CD1c-positive myeloid dendritic cell (primary cell): ENCODE measurements at regions not wholly inside any gene's neighbourhood (a gene's known extent, or its start where the extent isn't known, plus 50 kb on each side); places are given as distances from the start of the nearest gene placed in this dataset.
"Not testable (repeated sequence)": the region's sequence is repeated elsewhere in the genome, so short reads cannot be mapped to it uniquely, and the experiment has no call there.

Experiments used
- DNase-seq: peaks from one replicate; pipeline ENCODE4 v3.0.0-alpha.2; 2016; ENCODE audit errors: extremely low spot score

- no peak for DNase-seq
Observed at GRCh38 chr7:65251851-65252620, 121.6 kb upstream of the ZNF92 start.

- no peak for DNase-seq
Observed at GRCh38 chr7:65250697-65251395, 122.8 kb upstream of the ZNF92 start.

- no peak for DNase-seq
Observed at GRCh38 chr7:65250216-65250615, 123.4 kb upstream of the ZNF92 start.

- DNase-seq = no peak
Observed at GRCh38 chr7:65247491-65247890, 126.2 kb upstream of the ZNF92 start.

GRCh38 chr7:65239707-65240352, 133.8 kb upstream of the ZNF92 start:
- no peak for DNase-seq

GRCh38 chr7:65239324-65239706, 134.3 kb upstream of the ZNF92 start:
- DNase-seq = no peak

GRCh38 chr7:65238785-65239184, 134.9 kb upstream of the ZNF92 start:
- DNase-seq = no peak

- no peak for DNase-seq
Observed at GRCh38 chr7:65235586-65235985, 138.1 kb upstream of the ZNF92 start.

- no peak for DNase-seq
Observed at GRCh38 chr7:65233409-65234034, 140.1 kb upstream of the ZNF92 start.

- DNase-seq = no peak
Observed at GRCh38 chr7:65230231-65230630, 143.4 kb upstream of the ZNF92 start.

GRCh38 chr7:65225422-65226006, 148.1 kb upstream of the ZNF92 start:
- DNase-seq = no peak

- DNase-seq = no peak
Observed at GRCh38 chr7:65222655-65223054, 151.0 kb upstream of the ZNF92 start.

- DNase-seq = no peak
Observed at GRCh38 chr7:65221683-65222082, 152.0 kb upstream of the ZNF92 start.

GRCh38 chr7:65219623-65220022, 154.0 kb upstream of the ZNF92 start:
- DNase-seq = no peak

- peak; percentile 53 for DNase-seq
Observed at GRCh38 chr7:65216469-65216868, 157.2 kb upstream of the ZNF92 start.

GRCh38 chr7:65213260-65213659, 160.4 kb upstream of the ZNF92 start:
- not testable (repeated sequence) for DNase-seq

GRCh38 chr7:65199221-65199620, 174.4 kb upstream of the ZNF92 start:
- not testable (repeated sequence) for DNase-seq

- not testable (repeated sequence) for DNase-seq
Observed at GRCh38 chr7:65193334-65194058, 180.2 kb upstream of the ZNF92 start.

- not testable (repeated sequence) for DNase-seq
Observed at GRCh38 chr7:65177041-65177440, 170.6 kb upstream of the ERV3-1 start.

GRCh38 chr7:65150105-65150504, 143.6 kb upstream of the ERV3-1 start:
- DNase-seq = not testable (repeated sequence)
